ENCODE measurements at regions not wholly inside any gene's neighbourhood (a gene's known extent, or its start where the extent isn't known, plus 50 kb on each side); places are given as distances from the start of the nearest gene placed in this dataset.

- H3K36me3 ChIP-seq (ENCODE audit: insufficient read depth, low read length), result no peaks in the 10 kb centered on the region
- peaks cover 17% of the 10 kb centered on the region for H3K4me1 ChIP-seq (ENCODE audit: insufficient read depth, low read length)
- TF ChIP-seq EZH2 (IDR thresholded peaks at IDR 0.05; ENCODE audit: insufficient read depth, low read length), result no peak
- no peak for TF ChIP-seq CTCF (IDR thresholded peaks at IDR 0.05; ENCODE audit: insufficient read depth, low read depth, low read length)
- no peaks in the 10 kb centered on the region for H3K27me3 ChIP-seq (ENCODE audit: insufficient read depth, low read length)
- no peaks in the 10 kb centered on the region for H3K79me2 ChIP-seq (ENCODE audit: insufficient read depth, low read length)
- no peak overlapping the region for H3K4me2 ChIP-seq (ENCODE audit: low read length)
- no peaks in the 10 kb centered on the region for H3K9me3 ChIP-seq (ENCODE audit: insufficient read depth, low read depth, low read length)
- Mint-ChIP-seq H3K4me3 (ENCODE audit: unreplicated experiment) (no peak overlapping the region), H3K27ac (ENCODE audit: unreplicated experiment) (no peak overlapping the region), H3K36me3 (ENCODE audit: low read depth, unreplicated experiment) (peaks cover 6% of the 10 kb centered on the region), H3K27me3 (ENCODE audit: low read depth, unreplicated experiment) (no peaks in the 10 kb centered on the region), H3K9me3 (ENCODE audit: unreplicated experiment) (peaks cover 9% of the 10 kb centered on the region), H3K4me1 (ENCODE audit: low read depth, unreplicated experiment) (peaks cover 27% of the 10 kb centered on the region)
- H2AFZ ChIP-seq (ENCODE audit: low read depth, low read length), result no peak overlapping the region
- FAIRE-seq (no peak), DNase-seq (ENCODE audit: low read depth) (peak; percentile 32)
- H3K27ac ChIP-seq (ENCODE audit: low read depth, low read length), result no peak overlapping the region
- H3K9ac ChIP-seq (ENCODE audit: low read length), result no peak overlapping the region
- H4K20me1 ChIP-seq (ENCODE audit: insufficient read depth, low read length), result no peaks in the 10 kb centered on the region
- H3K4me3 ChIP-seq (ENCODE audit: insufficient read depth, low read depth, low read length), result no peak overlapping the region
These were observed 250.8 kb upstream of the FGGY start for GRCh38 chr1:59046134-59046533.

- no peak for FAIRE-seq
- H3K4me1 Mint-ChIP-seq (ENCODE audit: low read depth, unreplicated experiment), result peaks cover 23% of the 10 kb centered on the region
These were observed 250.2 kb upstream of the FGGY start for GRCh38 chr1:59046730-59047157.

More at GRCh38 chr1:59046730-59047157, 250.2 kb upstream of the FGGY start:
- Histone ChIP-seq H4K20me1 (ENCODE audit: insufficient read depth, low read length) (no peaks in the 10 kb centered on the region), H3K79me2 (ENCODE audit: insufficient read depth, low read length) (no peaks in the 10 kb centered on the region), H3K27ac (ENCODE audit: low read depth, low read length) (no peak overlapping the region), H3K36me3 (ENCODE audit: insufficient read depth, low read length) (no peaks in the 10 kb centered on the region), H3K9me3 (ENCODE audit: insufficient read depth, low read depth, low read length) (no peaks in the 10 kb centered on the region), H3K4me1 (ENCODE audit: insufficient read depth, low read length) (peaks cover 14% of the 10 kb centered on the region), H3K4me3 (ENCODE audit: insufficient read depth, low read depth, low read length) (no peak overlapping the region), H2AFZ (ENCODE audit: low read depth, low read length) (no peak overlapping the region), H3K9ac (ENCODE audit: low read length) (no peak overlapping the region), H3K4me2 (ENCODE audit: low read length) (no peak overlapping the region), H3K27me3 (ENCODE audit: insufficient read depth, low read length) (no peaks in the 10 kb centered on the region)
- Mint-ChIP-seq H3K36me3 (ENCODE audit: low read depth, unreplicated experiment) (peaks cover 6% of the 10 kb centered on the region), H3K27me3 (ENCODE audit: low read depth, unreplicated experiment) (no peaks in the 10 kb centered on the region), H3K4me3 (ENCODE audit: unreplicated experiment) (no peak overlapping the region), H3K27ac (ENCODE audit: unreplicated experiment) (no peak overlapping the region), H3K9me3 (ENCODE audit: unreplicated experiment) (peaks cover 9% of the 10 kb centered on the region)
- TF ChIP-seq EZH2 (IDR thresholded peaks at IDR 0.05; ENCODE audit: insufficient read depth, low read length), result no peak
- no peak for TF ChIP-seq CTCF (IDR thresholded peaks at IDR 0.05; ENCODE audit: insufficient read depth, low read depth, low read length)
- DNase-seq (ENCODE audit: low read depth), result no peak

Data from astrocyte (in vitro differentiated cells and primary cell).